Large intestine (tissue), 3 donors: ENCODE measurements at regions not wholly inside any gene's neighbourhood (a gene's known extent, or its start where the extent isn't known, plus 50 kb on each side); places are given as distances from the start of the nearest gene placed in this dataset.

ENCODE experiments used
- DNase-seq, 2 donors: peaks; one replicate each; pipeline versions ENCODE4 v3.0.0 to v3.0.0-alpha.2; 2013
- H3K27ac ChIP-seq: one replicate; pipeline ENCODE4 v1.5.1; 2013; ENCODE audit warnings: low read length
- H3K27me3 ChIP-seq: 2 replicates; pipeline ENCODE4 v1.6.1; 2013; ENCODE audit warnings: low read length; ENCODE audit not compliant: control insufficient read depth, insufficient read depth
- H3K36me3 ChIP-seq: 2 replicates; pipeline ENCODE4 v1.6.1; 2013; ENCODE audit warnings: low read length; ENCODE audit not compliant: control insufficient read depth, insufficient read depth
- H3K4me1 ChIP-seq: one replicate; pipeline ENCODE4 v1.6.1; 2013; ENCODE audit warnings: low read length; ENCODE audit not compliant: control insufficient read depth, insufficient read depth
- H3K4me3 ChIP-seq: one replicate; pipeline ENCODE4 v1.5.1; 2013; ENCODE audit warnings: low read length
- H3K9me3 ChIP-seq: one replicate; pipeline ENCODE4 v1.6.1; 2013; ENCODE audit warnings: mild to moderate bottlenecking, low read depth, low read length, moderate library complexity; ENCODE audit not compliant: control insufficient read depth
- WGBS: methylation state at CpG from one replicate; pipeline ENCODE4 v1.1.5; 2013; ENCODE audit warnings: low lambda C conversion rate; ENCODE audit not compliant: insufficient coverage; 5-methylcytosine and 5-hydroxymethylcytosine counted together

DNA sequence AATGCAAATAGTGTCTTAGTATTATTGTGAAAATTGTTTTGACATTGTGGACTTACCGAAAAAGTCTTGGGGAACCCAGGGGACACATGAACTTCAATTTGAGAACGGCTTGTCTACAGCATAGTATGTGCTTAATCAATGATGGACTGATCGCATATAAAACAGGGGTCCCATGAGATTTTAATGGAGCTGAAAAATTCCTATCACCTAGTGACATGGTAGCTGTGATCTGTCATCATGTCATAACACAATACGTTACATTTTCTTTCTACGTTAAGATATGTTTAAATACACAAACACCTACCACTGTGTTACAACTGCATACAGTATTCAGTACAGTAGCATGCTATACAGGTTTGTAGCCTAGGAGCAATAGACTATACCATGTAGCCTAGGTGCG lies 153.3 kb upstream of the FOXD3 start:
- Histone ChIP-seq H3K36me3 (no peaks in the 10 kb centered on the region), H3K9me3 (no peaks in the 10 kb centered on the region), H3K27ac (no peak overlapping the region), H3K4me1 (no peaks in the 10 kb centered on the region), H3K4me3 (no peak overlapping the region), H3K27me3 (no peaks in the 10 kb centered on the region)
- no peak for DNase-seq
- 100% methylated on average over 1 of the region's 6 CpGs for WGBS

DNA sequence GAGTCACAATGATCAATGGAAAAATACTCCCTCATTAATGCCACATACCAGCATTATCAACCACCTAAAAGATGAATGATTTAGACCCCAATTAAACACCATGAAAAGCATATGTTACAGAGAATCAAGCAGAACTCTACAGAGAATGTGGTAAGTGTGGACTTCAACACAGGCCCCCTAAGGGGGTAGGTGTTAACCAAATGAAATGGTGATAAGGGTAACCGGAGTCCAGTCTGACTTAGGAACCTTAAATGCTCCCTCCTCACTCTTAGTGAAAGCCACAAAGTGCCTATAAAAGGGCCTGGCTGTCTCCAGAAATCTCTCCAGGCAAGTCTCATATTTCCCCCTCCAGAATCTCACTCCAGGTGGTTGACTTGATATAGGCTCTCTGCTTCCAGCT lies 149.2 kb upstream of the FOXD3 start:
- Histone ChIP-seq H3K9me3 (no peaks in the 10 kb centered on the region), H3K27ac (no peak overlapping the region), H3K27me3 (no peaks in the 10 kb centered on the region), H3K36me3 (no peaks in the 10 kb centered on the region), H3K4me3 (no peak overlapping the region), H3K4me1 (no peaks in the 10 kb centered on the region)
- DNase-seq, result no peak
- WGBS, result no CpG with 5 or more reads among the region's 1 CpG

DNA sequence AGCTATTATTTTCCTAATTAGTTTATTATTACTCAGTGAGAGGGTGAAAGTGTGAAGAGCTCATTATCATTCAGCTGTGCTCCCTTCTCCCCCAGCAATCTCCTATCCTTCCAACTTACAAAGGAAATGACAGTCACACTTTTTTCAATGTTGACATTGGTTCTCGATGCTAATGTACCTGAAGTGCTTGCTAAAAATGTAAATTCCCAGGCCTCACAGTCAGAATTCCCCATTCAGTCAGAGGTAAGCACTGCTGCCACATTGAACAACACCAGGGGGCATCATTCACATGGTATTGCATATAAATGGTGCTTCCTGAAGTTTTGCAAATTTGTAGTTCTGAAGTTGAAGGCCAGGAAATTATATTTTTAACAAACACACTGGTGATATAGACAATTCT lies 132.7 kb upstream of the FOXD3 start:
- no peak for DNase-seq
- WGBS, result no CpG with 5 or more reads among the region's 1 CpG
- peaks cover 4% of the 10 kb centered on the region for H3K27me3 ChIP-seq

DNA sequence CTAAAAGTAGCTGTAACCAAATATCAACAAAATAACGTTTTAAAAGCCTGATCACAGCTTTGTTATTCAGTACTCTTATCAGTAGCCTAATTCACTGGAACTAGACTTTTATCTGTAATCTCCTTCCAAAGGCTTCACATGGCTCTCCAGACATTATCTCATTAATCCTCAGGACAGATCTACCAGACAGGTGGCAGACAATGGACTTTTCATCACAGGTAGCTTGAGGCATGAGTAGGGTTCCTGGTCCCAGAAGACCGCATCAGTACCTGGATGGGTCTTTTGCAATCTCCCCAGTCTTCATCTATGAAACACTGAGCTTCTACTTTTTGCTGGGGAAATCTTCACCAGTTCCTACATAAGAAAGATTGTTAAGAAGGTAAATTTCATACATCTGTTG lies 132.2 kb upstream of the FOXD3 start:
- no peak for DNase-seq
- H3K4me3 ChIP-seq, result no peak overlapping the region
- no CpG with 5 or more reads among the region's 2 CpGs for WGBS

More for the DNA sequence above, 132.7 kb upstream of the FOXD3 start:
- Histone ChIP-seq H3K4me3 (no peak overlapping the region), H3K4me1 (no peaks in the 10 kb centered on the region), H3K36me3 (no peaks in the 10 kb centered on the region), H3K27ac (no peak overlapping the region), H3K9me3 (no peaks in the 10 kb centered on the region)

DNA sequence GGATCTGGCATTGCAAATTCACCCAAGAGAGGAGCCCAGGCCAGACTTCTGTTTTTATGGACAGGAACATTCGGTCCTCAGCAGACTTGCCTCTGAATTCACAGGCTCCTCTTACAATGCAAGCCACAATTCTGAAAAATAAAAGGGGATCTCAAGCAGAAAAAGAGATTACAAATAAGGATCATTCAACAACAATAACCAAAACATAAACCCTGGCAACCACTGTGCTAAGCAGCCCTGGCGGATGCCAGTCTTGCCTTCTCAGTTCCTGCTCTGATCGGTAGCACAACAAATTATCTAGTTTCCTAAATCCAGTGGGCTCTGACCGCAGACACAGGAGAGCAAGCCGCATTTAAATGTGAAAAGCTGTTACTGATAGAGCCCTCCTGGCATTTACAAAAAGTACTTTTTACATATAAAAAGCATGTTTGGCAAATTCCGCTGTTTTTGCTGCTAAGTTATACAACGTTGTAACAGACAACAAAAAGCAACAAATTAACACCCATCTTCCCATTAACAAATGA lies 123.4 kb upstream of the FOXD3 start:
- Histone ChIP-seq H3K4me3 (no peak overlapping the region), H3K27me3 (peaks cover 17% of the 10 kb centered on the region), H3K4me1 (no peaks in the 10 kb centered on the region), H3K9me3 (no peaks in the 10 kb centered on the region), H3K36me3 (no peaks in the 10 kb centered on the region), H3K27ac (no peak overlapping the region)
- no peak for DNase-seq
- 49% methylated on average over 3 of the region's 7 CpGs for WGBS

More for the DNA sequence above, 132.2 kb upstream of the FOXD3 start:
- H3K4me1 ChIP-seq, result no peaks in the 10 kb centered on the region
- H3K27me3 ChIP-seq, result peaks cover 4% of the 10 kb centered on the region
- H3K9me3 ChIP-seq, result no peaks in the 10 kb centered on the region
- H3K27ac ChIP-seq, result no peak overlapping the region
- H3K36me3 ChIP-seq, result no peaks in the 10 kb centered on the region

DNA sequence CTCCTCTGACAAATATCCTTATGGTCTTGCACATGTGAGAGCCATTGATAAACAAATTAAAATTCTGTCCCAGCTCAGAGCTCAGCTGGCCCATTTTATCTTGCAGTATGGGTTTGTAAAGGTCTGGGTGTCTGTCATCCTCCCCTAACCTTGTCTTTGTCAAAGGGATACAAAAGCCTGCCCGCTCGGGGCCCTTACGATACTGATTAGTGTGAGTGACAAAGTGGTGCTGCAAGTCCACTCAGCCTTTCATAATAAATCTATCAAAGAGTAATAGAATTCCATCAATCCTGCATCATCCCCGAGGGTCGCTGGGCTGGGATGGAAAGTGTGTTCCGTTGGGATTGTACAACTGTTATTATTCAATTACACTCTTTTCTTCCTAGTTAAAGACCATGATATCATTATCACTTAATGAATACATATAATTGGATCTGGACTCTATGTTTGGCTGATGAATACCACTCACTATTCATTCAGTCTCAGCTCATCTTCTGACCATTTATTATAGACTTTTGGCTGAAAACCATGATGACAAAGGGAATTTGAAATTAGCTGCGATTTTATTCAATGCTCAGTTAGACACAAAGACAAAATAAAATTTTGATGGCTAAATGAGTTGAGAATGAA lies 122.5 kb upstream of the FOXD3 start:
- no CpG with 5 or more reads among the region's 7 CpGs for WGBS
- DNase-seq, result no peak
- Histone ChIP-seq H3K9me3 (no peaks in the 10 kb centered on the region), H3K27ac (no peak overlapping the region), H3K4me3 (no peak overlapping the region), H3K4me1 (no peaks in the 10 kb centered on the region), H3K27me3 (peaks cover 17% of the 10 kb centered on the region), H3K36me3 (no peaks in the 10 kb centered on the region)

DNA sequence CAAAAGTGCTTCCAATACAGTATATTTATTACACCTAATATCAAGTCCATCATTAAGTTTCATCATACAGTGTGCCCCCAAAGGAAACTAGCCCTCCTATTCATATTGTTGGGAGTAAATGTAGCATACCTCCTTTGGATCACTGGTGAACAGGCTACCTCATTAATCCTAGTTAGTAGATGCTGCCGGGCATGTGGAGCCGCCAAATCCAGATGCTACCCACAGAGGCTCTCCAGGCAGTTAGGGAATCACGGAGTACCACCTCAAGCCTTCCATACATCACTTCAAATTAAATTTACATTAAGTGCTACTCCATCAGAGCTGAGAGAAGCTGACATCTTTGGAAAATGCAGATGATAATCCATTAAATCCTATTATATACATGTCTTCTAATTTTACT lies 121.7 kb upstream of the FOXD3 start:
- 40% methylated on average over 1 of the region's 3 CpGs for WGBS
- Histone ChIP-seq H3K9me3 (no peaks in the 10 kb centered on the region), H3K27ac (no peak overlapping the region), H3K4me3 (no peak overlapping the region), H3K27me3 (peaks cover 17% of the 10 kb centered on the region), H3K36me3 (no peaks in the 10 kb centered on the region), H3K4me1 (no peaks in the 10 kb centered on the region)
- DNase-seq, result no peak

DNA sequence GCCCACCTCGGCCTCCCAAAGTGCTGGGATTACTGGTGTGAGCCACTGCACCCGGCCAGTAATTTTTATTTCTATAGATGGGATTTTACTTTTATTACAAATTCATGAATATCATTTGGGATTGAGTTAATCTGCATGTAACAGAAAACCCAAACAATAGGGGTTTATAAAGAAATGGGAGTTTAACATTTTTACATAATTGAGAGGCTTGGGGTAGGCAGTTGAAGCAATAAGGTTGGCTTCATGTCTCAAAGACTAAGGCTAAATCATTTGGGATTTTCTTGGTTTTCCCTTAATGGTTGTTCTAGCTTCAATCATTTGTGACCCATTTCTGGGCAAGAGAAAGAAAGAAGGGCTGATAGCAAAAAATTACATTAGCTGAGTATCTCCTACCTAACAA lies 118.7 kb upstream of the FOXD3 start:
- H3K4me1 ChIP-seq, result no peaks in the 10 kb centered on the region

DNA sequence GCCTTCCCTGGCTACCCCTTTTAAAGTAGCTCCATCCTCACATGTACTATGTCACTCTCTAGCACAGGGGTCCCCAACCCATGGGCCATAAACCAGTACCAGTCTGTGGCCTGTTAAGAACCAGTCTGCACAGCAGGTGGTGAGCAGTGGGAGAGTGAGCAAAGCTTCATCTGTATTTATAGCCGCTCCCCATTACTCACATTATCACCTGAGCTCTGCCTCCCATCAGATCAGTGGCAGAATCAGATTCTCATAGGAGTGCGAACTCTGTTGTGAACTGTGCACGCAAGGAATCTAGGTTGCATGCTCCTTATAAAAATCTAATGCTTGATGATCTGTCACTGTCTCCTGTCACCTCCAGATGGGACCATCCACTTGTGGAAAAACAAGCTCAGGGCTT lies 116.6 kb upstream of the FOXD3 start:
- no peak overlapping the region for H3K4me3 ChIP-seq
- no peaks in the 10 kb centered on the region for H3K4me1 ChIP-seq
- no peak overlapping the region for H3K27ac ChIP-seq
- H3K27me3 ChIP-seq, result peaks cover 4% of the 10 kb centered on the region
- no CpG with 5 or more reads among the region's 3 CpGs for WGBS
- DNase-seq, result no peak
- H3K9me3 ChIP-seq, result no peaks in the 10 kb centered on the region
- H3K36me3 ChIP-seq, result no peaks in the 10 kb centered on the region

More for the DNA sequence above, 118.7 kb upstream of the FOXD3 start:
- Histone ChIP-seq H3K27ac (no peak overlapping the region), H3K9me3 (no peaks in the 10 kb centered on the region), H3K4me3 (no peak overlapping the region), H3K36me3 (no peaks in the 10 kb centered on the region), H3K27me3 (peaks cover 16% of the 10 kb centered on the region)
- no CpG with 5 or more reads among the region's 2 CpGs for WGBS
- DNase-seq, result no peak

DNA sequence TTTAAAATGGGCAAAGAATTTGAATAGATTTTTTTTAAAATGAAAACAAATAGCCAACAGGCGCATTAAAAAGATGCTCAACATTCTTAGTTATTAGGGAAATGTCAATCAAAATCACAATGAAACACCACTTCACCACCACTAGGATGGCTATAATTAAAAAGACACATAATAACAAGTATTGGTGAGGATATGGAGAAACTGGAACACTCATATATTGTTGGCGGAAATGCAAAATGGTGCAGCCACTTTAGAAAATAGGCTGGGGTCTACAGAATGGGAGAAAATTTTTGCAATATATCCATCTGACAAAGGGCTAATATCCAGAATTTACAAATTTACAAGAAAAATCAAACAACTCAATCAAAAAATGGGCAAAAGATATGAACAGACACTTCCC lies 107.8 kb upstream of the FOXD3 start:
- Histone ChIP-seq H3K4me1 (no peaks in the 10 kb centered on the region), H3K4me3 (no peak overlapping the region), H3K27me3 (peaks cover 4% of the 10 kb centered on the region), H3K27ac (no peak overlapping the region), H3K36me3 (no peaks in the 10 kb centered on the region), H3K9me3 (no peaks in the 10 kb centered on the region)
- DNase-seq, result no peak
- no CpG with 5 or more reads among the region's 2 CpGs for WGBS

DNA sequence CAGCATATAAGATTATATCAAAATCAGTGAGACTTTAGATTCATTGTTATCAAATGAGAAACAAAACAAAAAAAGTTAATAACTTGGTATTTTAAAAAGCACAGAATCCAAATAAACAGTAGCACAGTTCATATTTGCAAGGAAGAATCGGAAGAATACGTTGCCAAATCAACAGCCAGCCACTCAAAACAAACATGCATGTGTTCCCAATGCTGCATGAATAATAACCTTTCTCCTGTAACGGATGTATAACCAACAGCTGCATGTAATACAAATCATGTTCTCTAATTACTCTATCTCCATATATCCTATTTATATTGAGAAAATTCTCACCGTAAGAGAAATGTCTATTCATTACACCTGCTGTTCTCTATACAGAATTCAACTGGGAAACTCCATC lies 98.9 kb upstream of the FOXD3 start:
- no peak overlapping the region for H3K27ac ChIP-seq
- no peaks in the 10 kb centered on the region for H3K4me1 ChIP-seq
- H3K4me3 ChIP-seq, result no peak overlapping the region
- H3K9me3 ChIP-seq, result no peaks in the 10 kb centered on the region
- 54% methylated on average over 3 of the region's 4 CpGs for WGBS
- H3K27me3 ChIP-seq, result peaks cover 2% of the 10 kb centered on the region
- H3K36me3 ChIP-seq, result no peaks in the 10 kb centered on the region
- DNase-seq, result no peak
